Right atrium auricular region (tissue), 2 donors: ENCODE measurements at regions not wholly inside any gene's neighbourhood (a gene's known extent, or its start where the extent isn't known, plus 50 kb on each side); places are given as distances from the start of the nearest gene placed in this dataset.

Experiments
- DNase-seq: peaks from one replicate; pipeline ENCODE4 v3.0.0-alpha.2; 2019; ENCODE audit warnings: low spot score
- H3K27ac ChIP-seq, 2 donors: fragments of 200-600 bp; sonication (generic); 1 replicate in 1 of 2; 2 replicates in 1 of 2; pipeline ENCODE4 v1.5.1; 2016 to 2019
- H3K27me3 ChIP-seq, 2 donors: fragments of 200-600 bp; sonication (generic); one replicate each; pipeline versions ENCODE4 v1.5.1 to v1.6.0; 2017 to 2019
- H3K36me3 ChIP-seq: fragments of 200-600 bp; sonication (generic); one replicate; pipeline ENCODE4 v1.5.1; 2016
- H3K4me1 ChIP-seq, 2 donors: fragments of 200-600 bp; sonication (generic); one replicate each; pipeline versions ENCODE4 v1.5.1 to v1.6.0; 2017 to 2019
- H3K4me3 ChIP-seq, 2 donors: fragments of 200-600 bp; sonication (generic); 1 replicate in 1 of 2; 2 replicates in 1 of 2; pipeline ENCODE4 v1.5.1; 2017 to 2019; ENCODE audit warnings: mild to moderate bottlenecking in 1 of 2, moderate library complexity in 1 of 2
- H3K9me3 ChIP-seq, 2 donors: fragments of 200-600 bp; sonication (generic); one replicate each; pipeline ENCODE4 v1.5.1; 2019
- CTCF ChIP-seq, 2 donors: fragments of 200-600 bp; sonication (generic); IDR thresholded peaks; one replicate each; pipeline ENCODE4 v1.5.1; 2019; ENCODE audit warnings: antibody characterized with exemption in 2 of 2

- H3K27me3 ChIP-seq, result no peaks in the 10 kb centered on the region
- H3K4me3 ChIP-seq, result no peak overlapping the region
- TF ChIP-seq CTCF (IDR thresholded peaks at IDR 0.05), result no peak
- no peak overlapping the region for H3K27ac ChIP-seq
- no peaks in the 10 kb centered on the region for H3K4me1 ChIP-seq
- no peak for DNase-seq
- H3K9me3 ChIP-seq, result no peaks in the 10 kb centered on the region
- H3K36me3 ChIP-seq, result no peaks in the 10 kb centered on the region
Measured at GRCh38 chr6:131383421-131384411, 189.3 kb upstream of the ARG1 start.

GRCh38 chr6:131387562-131388447 lies 185.2 kb upstream of the ARG1 start:
- DNase-seq, result no peak
- no peaks in the 10 kb centered on the region for H3K36me3 ChIP-seq
- H3K4me3 ChIP-seq, result no peak overlapping the region
- no peaks in the 10 kb centered on the region for H3K27me3 ChIP-seq
- H3K9me3 ChIP-seq, result no peaks in the 10 kb centered on the region
- H3K27ac ChIP-seq, result no peak overlapping the region
- no peak for TF ChIP-seq CTCF (IDR thresholded peaks at IDR 0.05)
- no peaks in the 10 kb centered on the region for H3K4me1 ChIP-seq

GRCh38 chr6:131390322-131390721 lies 182.7 kb upstream of the ARG1 start:
- H3K9me3 ChIP-seq, result peaks cover 0 to 6% of the 10 kb centered on the region in 2 donors
- no peak for DNase-seq
- no peaks in the 10 kb centered on the region for H3K36me3 ChIP-seq
- no peak for TF ChIP-seq CTCF (IDR thresholded peaks at IDR 0.05)
- H3K27ac ChIP-seq, result no peak overlapping the region
- no peaks in the 10 kb centered on the region for H3K4me1 ChIP-seq
- no peaks in the 10 kb centered on the region for H3K27me3 ChIP-seq
- no peak overlapping the region for H3K4me3 ChIP-seq

GRCh38 chr6:131391116-131391515 lies 181.9 kb upstream of the ARG1 start:
- no peak for TF ChIP-seq CTCF (IDR thresholded peaks at IDR 0.05)
- no peaks in the 10 kb centered on the region for H3K27me3 ChIP-seq
- H3K27ac ChIP-seq, result no peak overlapping the region
- no peak for DNase-seq
- H3K9me3 ChIP-seq, result peaks cover 0 to 6% of the 10 kb centered on the region in 2 donors
- H3K4me3 ChIP-seq, result no peak overlapping the region
- H3K36me3 ChIP-seq, result no peaks in the 10 kb centered on the region
- no peaks in the 10 kb centered on the region for H3K4me1 ChIP-seq

GRCh38 chr6:131393433-131393832 lies 179.6 kb upstream of the ARG1 start:
- no peak for DNase-seq
- Histone ChIP-seq H3K9me3 (peaks cover 0 to 6% of the 10 kb centered on the region in 2 donors), H3K4me1 (no peaks in the 10 kb centered on the region), H3K27me3 (no peaks in the 10 kb centered on the region), H3K27ac (no peak overlapping the region), H3K4me3 (no peak overlapping the region), H3K36me3 (no peaks in the 10 kb centered on the region)
- TF ChIP-seq CTCF (IDR thresholded peaks at IDR 0.05), result no peak
